ENCODE measurements at regions not wholly inside any gene's neighbourhood (a gene's known extent, or its start where the extent isn't known, plus 50 kb on each side); places are given as distances from the start of the nearest gene placed in this dataset.

DNA sequence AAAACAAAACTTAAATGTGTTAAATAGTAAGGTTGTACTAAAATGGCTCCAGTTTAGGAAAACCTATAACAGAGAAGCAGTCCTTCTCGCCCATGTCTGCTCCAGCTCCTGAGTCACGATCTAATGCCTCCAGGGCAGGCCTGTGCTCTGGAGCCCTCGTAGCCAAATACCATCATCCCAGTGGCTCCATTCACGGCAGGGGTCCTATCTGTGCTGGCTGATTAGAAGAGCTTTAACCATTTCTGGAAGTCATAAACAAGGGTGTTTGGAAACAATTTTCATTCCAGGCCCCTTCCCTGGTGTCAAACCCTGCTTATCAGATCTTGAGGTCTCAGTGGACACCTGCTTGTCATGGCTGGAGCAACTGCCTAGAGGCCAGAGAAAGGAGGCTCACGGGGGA is 336.9 kb downstream of the SOX9 start:
- TF ChIP-seq EZH2 (IDR thresholded peaks at IDR 0.05; ENCODE audit: borderline replicate concordance, low read depth, low read length, severe bottlenecking) = no peak
- TF ChIP-seq POLR2AphosphoS5 (IDR thresholded peaks at IDR 0.05; ENCODE audit: insufficient read depth, low read depth, low read length) = no peak
- TF ChIP-seq POLR2A (IDR thresholded peaks at IDR 0.05; ENCODE audit: low read depth, low read length) = no peak
- no peak for TF ChIP-seq MAX (IDR thresholded peaks at IDR 0.05; ENCODE audit: insufficient read depth, insufficient read length)
- TF ChIP-seq GATA2 (IDR thresholded peaks at IDR 0.05; ENCODE audit: insufficient read depth, insufficient read length, low read depth, low read length) = no peak
- no peak for TF ChIP-seq MYC (IDR thresholded peaks at IDR 0.05; ENCODE audit: low read depth, low read length)
- TF ChIP-seq FOS (IDR thresholded peaks at IDR 0.05; ENCODE audit: borderline replicate concordance, insufficient read depth, low read length) = no peak
- no peak for TF ChIP-seq JUN (IDR thresholded peaks at IDR 0.05; ENCODE audit: borderline replicate concordance, insufficient read depth, insufficient read length, low read depth)
- TF ChIP-seq, protein P1, sequence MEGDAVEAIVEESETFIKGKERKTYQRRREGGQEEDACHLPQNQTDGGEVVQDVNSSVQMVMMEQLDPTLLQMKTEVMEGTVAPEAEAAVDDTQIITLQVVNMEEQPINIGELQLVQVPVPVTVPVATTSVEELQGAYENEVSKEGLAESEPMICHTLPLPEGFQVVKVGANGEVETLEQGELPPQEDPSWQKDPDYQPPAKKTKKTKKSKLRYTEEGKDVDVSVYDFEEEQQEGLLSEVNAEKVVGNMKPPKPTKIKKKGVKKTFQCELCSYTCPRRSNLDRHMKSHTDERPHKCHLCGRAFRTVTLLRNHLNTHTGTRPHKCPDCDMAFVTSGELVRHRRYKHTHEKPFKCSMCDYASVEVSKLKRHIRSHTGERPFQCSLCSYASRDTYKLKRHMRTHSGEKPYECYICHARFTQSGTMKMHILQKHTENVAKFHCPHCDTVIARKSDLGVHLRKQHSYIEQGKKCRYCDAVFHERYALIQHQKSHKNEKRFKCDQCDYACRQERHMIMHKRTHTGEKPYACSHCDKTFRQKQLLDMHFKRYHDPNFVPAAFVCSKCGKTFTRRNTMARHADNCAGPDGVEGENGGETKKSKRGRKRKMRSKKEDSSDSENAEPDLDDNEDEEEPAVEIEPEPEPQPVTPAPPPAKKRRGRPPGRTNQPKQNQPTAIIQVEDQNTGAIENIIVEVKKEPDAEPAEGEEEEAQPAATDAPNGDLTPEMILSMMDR (IDR thresholded peaks at IDR 0.05; ENCODE audit: extremely low read depth in 1 of 2, insufficient read depth in 1 of 2, low read depth in 1 of 2, low read length in 2 of 2) = no peak
- Histone ChIP-seq H3K4me1 (ENCODE audit: control insufficient read depth, extremely low read depth, insufficient read depth, low read length) (no peaks in the 10 kb centered on the region), H3K4me3 (replicated peaks in 1 of 3; ENCODE audit: insufficient read depth in 1 of 3, low read depth in 1 of 3, low read length in 3 of 3) (no peak overlapping the region), H3K9me3 (replicated peaks; ENCODE audit: control insufficient read depth, insufficient read depth, low read length) (no peaks in the 10 kb centered on the region), H4K20me1 (replicated peaks; ENCODE audit: control insufficient read depth, extremely low read depth, insufficient read depth, low read length) (no peaks in the 10 kb centered on the region), H3K36me3 (ENCODE audit: control insufficient read depth in 2 of 2, extremely low read depth in 1 of 2, insufficient read depth in 2 of 2, low read length in 2 of 2) (no peaks in the 10 kb centered on the region), H3K4me2 (ENCODE audit: insufficient read depth, low read length) (no peak overlapping the region), H3K9ac (replicated peaks; ENCODE audit: extremely low read depth, insufficient read depth, low read length) (no peak overlapping the region), H3K79me2 (ENCODE audit: control insufficient read depth, insufficient read depth, low read length) (no peaks in the 10 kb centered on the region), H3K9me1 (replicated peaks; ENCODE audit: control insufficient read depth, extremely low read depth, insufficient read depth, low read length) (no peaks in the 10 kb centered on the region), H3K27ac (ENCODE audit: insufficient read depth, low read depth, low read length) (no peak overlapping the region), H3K27me3 (ENCODE audit: control insufficient read depth in 2 of 2, insufficient read depth in 2 of 2, low read length in 2 of 2) (no peaks in the 10 kb centered on the region), H2AFZ (ENCODE audit: low read depth, low read length) (no peak overlapping the region)
- no TSS peak for BruUV-seq (replicated peaks)
- dilution Hi-C loops (cut with MboI; ENCODE audit: extremely low pct_ligation_motif_present, low sequenced_read_pairs) (no loop called here), intact Hi-C loops (cut with micrococcal nuclease) (no loop called here)
- ChIA-PET CTCF (no interaction called here), POLR2A (no interaction called here)
- DNase-seq (ENCODE audit: low read depth, low spot score) (no peak), FAIRE-seq (no peak)
